GM12878 (cell line): ENCODE measurements at regions not wholly inside any gene's neighbourhood (a gene's known extent, or its start where the extent isn't known, plus 50 kb on each side); places are given as distances from the start of the nearest gene placed in this dataset.

Source experiments
- ATAC-seq: fragments of 200-7000 bp; cut with Tn5 transposase; 3 replicates; pipeline ENCODE4 v1.9.1; 2020; ENCODE audit warnings: mild to moderate bottlenecking, moderate library complexity
- BruUV-seq: library from RNA; stranded (reverse); fragments of 400-500 nt; replicated peaks from 2 replicates; lab custom pipeline; 2021; lab: Mats Ljungman, UMichigan
- CTCF ChIA-PET: fragments of 300-600 bp; sonication (Branson Sonifier 250); formaldehyde crosslinking; extraction: SDS; loops from one replicate; lab custom pipeline; 2021; ENCODE audit warnings: inconsistent platforms; lab: Yijun Ruan, JAX
- POLR2A ChIA-PET: fragments of 350-600 bp; formaldehyde crosslinking; extraction: SDS; loops from one replicate; lab custom pipeline; 2021; ENCODE audit warnings: inconsistent platforms; lab: Charles Lee
- RAD21 ChIA-PET: fragments of 300-600 bp; sonication (Branson Sonifier 250); formaldehyde crosslinking; loops from one replicate; lab custom pipeline; 2023; ENCODE audit warnings: antibody characterized with exemption; ENCODE audit not compliant: unreplicated experiment; lab: Charles Lee
- SMC1A ChIA-PET: fragments of 300-600 bp; sonication (Branson Sonifier 250); formaldehyde crosslinking; loops from one replicate; lab custom pipeline; 2023; ENCODE audit not compliant: unreplicated experiment, uncharacterized antibody; lab: Charles Lee
- DNase-seq: peaks from one replicate; pipeline ENCODE4 v3.0.0-alpha.2; 2011; ENCODE audit warnings: low read depth, low spot score
- FAIRE-seq: peaks from 3 replicates; lab custom pipeline; 2011; peaks lifted over from hg19 to GRCh38; lab: Jason Lieb, UNC
- H2AFZ ChIP-seq: 2 replicates; pipeline ENCODE4 v1.6.0; 2011; ENCODE audit warnings: low read depth, low read length, control low read depth; ENCODE audit not compliant: control insufficient read depth
- H3K27ac ChIP-seq: 2 replicates; pipeline ENCODE4 v1.5.1; 2011; ENCODE audit warnings: control low read depth; ENCODE audit not compliant: control insufficient read depth, insufficient read depth
- H3K27me3 ChIP-seq, 2 experiments: replicated peaks in 1 of 2; 2 replicates each; pipeline versions ENCODE4 v1.6.0 to v1.6.1; 2011; ENCODE audit warnings: low read length in 1 of 2; ENCODE audit not compliant: control insufficient read depth in 2 of 2, insufficient read depth in 2 of 2
- H3K36me3 ChIP-seq, 2 experiments: 2 replicates each; pipeline ENCODE4 v1.5.1; 2011; ENCODE audit warnings: low read length in 1 of 2; ENCODE audit not compliant: control insufficient read depth in 2 of 2, insufficient read depth in 2 of 2
- H3K4me1 ChIP-seq: 2 replicates; pipeline ENCODE4 v1.6.1; 2011; ENCODE audit warnings: mild to moderate bottlenecking, low read length, moderate library complexity, mixed read lengths; ENCODE audit not compliant: control insufficient read depth, insufficient read depth
- H3K4me2 ChIP-seq: 2 replicates; pipeline ENCODE4 v1.6.0; 2011; ENCODE audit warnings: control low read depth; ENCODE audit not compliant: control insufficient read depth, insufficient read depth
- H3K4me3 ChIP-seq: fragments of 200-600 bp; sonication (generic); 2 replicates; pipeline ENCODE4 v1.5.1; 2016
- H3K79me2 ChIP-seq: 2 replicates; pipeline ENCODE4 v1.6.0; 2011; ENCODE audit warnings: low read length; ENCODE audit not compliant: control insufficient read depth, insufficient read depth
- H3K9ac ChIP-seq: 2 replicates; pipeline ENCODE4 v1.8.0; 2011; ENCODE audit warnings: low read length, control low read depth, mixed read lengths; ENCODE audit not compliant: control insufficient read depth, insufficient read depth
- H3K9me3 ChIP-seq: replicated peaks from 3 replicates; pipeline ENCODE4 v1.5.1; 2011; ENCODE audit warnings: mild to moderate bottlenecking, low read length; ENCODE audit not compliant: control insufficient read depth, insufficient read depth
- H4K20me1 ChIP-seq: 2 replicates; pipeline ENCODE4 v1.6.0; 2011; ENCODE audit not compliant: control insufficient read depth, insufficient read depth
- CEBPB ChIP-seq, 2 experiments: fragments of 150-350 bp in 1 of 2; IDR thresholded peaks; 2 replicates each; pipeline ENCODE4 v1.6.1; 2012 to 2014; ENCODE audit warnings: low read depth in 2 of 2, low read length in 2 of 2, borderline replicate concordance in 1 of 2, inconsistent platforms in 1 of 2
- HCFC1 ChIP-seq: fragments of 150-350 bp; IDR thresholded peaks from 2 replicates; pipeline ENCODE4 v1.6.1; 2014; ENCODE audit warnings: low read length
- NBN ChIP-seq: fragments of 450-650 bp; IDR thresholded peaks from 2 replicates; pipeline ENCODE4 v1.6.1; 2016
- RUNX3 ChIP-seq: IDR thresholded peaks from 2 replicates; pipeline ENCODE4 v1.6.1; 2012; ENCODE audit warnings: low read length, inconsistent platforms
- STAT1 ChIP-seq: fragments of 450-650 bp; conservative IDR thresholded peaks from 2 replicates; pipeline ENCODE4 v1.6.1; 2014; ENCODE audit warnings: antibody characterized with exemption, mild to moderate bottlenecking
- TCF3 ChIP-seq: IDR thresholded peaks from 2 replicates; pipeline ENCODE4 v1.6.1; 2012; ENCODE audit warnings: low read depth, mild to moderate bottlenecking, low read length, borderline replicate concordance; ENCODE audit not compliant: insufficient read depth
- YY1 ChIP-seq: IDR thresholded peaks from 2 replicates; pipeline ENCODE4 v1.6.1; 2011; ENCODE audit warnings: low read depth, mild to moderate bottlenecking, low read length
- WGBS: methylation state at CpG from one replicate; pipeline ENCODE4 v1.1.6; 2016; ENCODE audit warnings: low lambda C conversion rate; ENCODE audit not compliant: insufficient replicate concordance, insufficient coverage; ENCODE audit errors: missing lambda C conversion rate; 5-methylcytosine and 5-hydroxymethylcytosine counted together
- in situ Hi-C: fragments of 300-500 bp; cut with MboI; formaldehyde crosslinking; loops from 9 replicates; pipeline ENCODE4 v1.14.3; 2018; ENCODE audit warnings: mixed read lengths
- intact Hi-C: fragments of 100-400 bp; cut with micrococcal nuclease; formaldehyde crosslinking; loops from one replicate; pipeline ENCODE4 v1.14.2; 2022; ENCODE audit not compliant: unreplicated experiment
- TF ChIP-seq, protein P1 (sequence below): IDR thresholded peaks from 2 replicates; pipeline ENCODE4 v1.6.1; 2011; ENCODE audit warnings: low read depth, mild to moderate bottlenecking, low read length, moderate library complexity, borderline replicate concordance; ENCODE audit errors: extremely low read depth
- TF ChIP-seq, protein P2 (sequence below): fragments of 450-650 bp; IDR thresholded peaks from 2 replicates; pipeline ENCODE4 v1.6.1; 2017; ENCODE audit warnings: mild to moderate bottlenecking, moderate library complexity

DNA sequence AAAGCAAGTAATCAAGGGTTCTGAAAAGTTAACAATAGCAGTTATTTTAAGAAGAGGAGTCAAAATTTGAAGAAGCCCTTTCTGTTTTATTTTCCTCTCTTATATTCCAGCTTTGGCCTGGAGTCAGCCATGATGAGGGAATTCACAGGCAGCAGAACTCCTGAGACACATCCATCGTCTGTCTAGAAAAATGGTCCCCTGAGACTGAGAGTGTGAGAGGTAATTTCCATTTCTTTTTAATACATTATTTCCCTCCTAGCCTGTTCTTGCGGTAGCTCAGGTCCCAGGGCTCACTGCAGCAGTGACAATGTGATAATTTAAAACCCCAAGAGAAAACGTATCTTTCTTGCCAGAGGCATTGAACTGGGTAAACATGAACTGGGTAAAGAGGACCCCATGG, 296.0 kb downstream of the SMOC2 start:
- H3K27me3 ChIP-seq: no peaks in the 10 kb centered on the region
- in situ Hi-C loops: no loop called here
- H3K79me2 ChIP-seq: no peaks in the 10 kb centered on the region
- intact Hi-C loops: no loop called here
- 18% methylated on average over 3 of the region's 3 CpGs for WGBS
- H3K9me3 ChIP-seq: no peaks in the 10 kb centered on the region; the same call in 2 of the 3 replicates
- no peak overlapping the region for H3K4me2 ChIP-seq
- TF ChIP-seq CEBPB (IDR thresholded peaks at IDR 0.05; ENCODE audit: borderline replicate concordance in 1 of 2, low read depth in 2 of 2, low read length in 2 of 2): no peak
- no peak for TF ChIP-seq STAT1
- TF ChIP-seq TCF3: no peak
- no peak for TF ChIP-seq HCFC1
- TF ChIP-seq RUNX3: no peak
- no peak for TF ChIP-seq YY1
- TF ChIP-seq, protein P1, sequence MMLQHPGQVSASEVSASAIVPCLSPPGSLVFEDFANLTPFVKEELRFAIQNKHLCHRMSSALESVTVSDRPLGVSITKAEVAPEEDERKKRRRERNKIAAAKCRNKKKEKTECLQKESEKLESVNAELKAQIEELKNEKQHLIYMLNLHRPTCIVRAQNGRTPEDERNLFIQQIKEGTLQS: no peak
- TF ChIP-seq, protein P2, sequence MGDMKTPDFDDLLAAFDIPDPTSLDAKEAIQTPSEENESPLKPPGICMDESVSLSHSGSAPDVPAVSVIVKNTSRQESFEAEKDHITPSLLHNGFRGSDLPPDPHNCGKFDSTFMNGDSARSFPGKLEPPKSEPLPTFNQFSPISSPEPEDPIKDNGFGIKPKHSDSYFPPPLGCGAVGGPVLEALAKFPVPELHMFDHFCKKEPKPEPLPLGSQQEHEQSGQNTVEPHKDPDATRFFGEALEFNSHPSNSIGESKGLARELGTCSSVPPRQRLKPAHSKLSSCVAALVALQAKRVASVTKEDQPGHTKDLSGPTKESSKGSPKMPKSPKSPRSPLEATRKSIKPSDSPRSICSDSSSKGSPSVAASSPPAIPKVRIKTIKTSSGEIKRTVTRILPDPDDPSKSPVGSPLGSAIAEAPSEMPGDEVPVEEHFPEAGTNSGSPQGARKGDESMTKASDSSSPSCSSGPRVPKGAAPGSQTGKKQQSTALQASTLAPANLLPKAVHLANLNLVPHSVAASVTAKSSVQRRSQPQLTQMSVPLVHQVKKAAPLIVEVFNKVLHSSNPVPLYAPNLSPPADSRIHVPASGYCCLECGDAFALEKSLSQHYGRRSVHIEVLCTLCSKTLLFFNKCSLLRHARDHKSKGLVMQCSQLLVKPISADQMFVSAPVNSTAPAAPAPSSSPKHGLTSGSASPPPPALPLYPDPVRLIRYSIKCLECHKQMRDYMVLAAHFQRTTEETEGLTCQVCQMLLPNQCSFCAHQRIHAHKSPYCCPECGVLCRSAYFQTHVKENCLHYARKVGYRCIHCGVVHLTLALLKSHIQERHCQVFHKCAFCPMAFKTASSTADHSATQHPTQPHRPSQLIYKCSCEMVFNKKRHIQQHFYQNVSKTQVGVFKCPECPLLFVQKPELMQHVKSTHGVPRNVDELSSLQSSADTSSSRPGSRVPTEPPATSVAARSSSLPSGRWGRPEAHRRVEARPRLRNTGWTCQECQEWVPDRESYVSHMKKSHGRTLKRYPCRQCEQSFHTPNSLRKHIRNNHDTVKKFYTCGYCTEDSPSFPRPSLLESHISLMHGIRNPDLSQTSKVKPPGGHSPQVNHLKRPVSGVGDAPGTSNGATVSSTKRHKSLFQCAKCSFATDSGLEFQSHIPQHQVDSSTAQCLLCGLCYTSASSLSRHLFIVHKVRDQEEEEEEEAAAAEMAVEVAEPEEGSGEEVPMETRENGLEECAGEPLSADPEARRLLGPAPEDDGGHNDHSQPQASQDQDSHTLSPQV: no peak
- TF ChIP-seq NBN: no peak
- H3K4me1 ChIP-seq: no peaks in the 10 kb centered on the region
- CTCF ChIA-PET: no interaction called here
- no peak overlapping the region for H3K27ac ChIP-seq
- SMC1A ChIA-PET: no interaction called here
- POLR2A ChIA-PET: no interaction called here
- H3K36me3 ChIP-seq: no peaks in the 10 kb centered on the region
- FAIRE-seq (no peak), ATAC-seq (no peak), DNase-seq (no peak)
- no peak overlapping the region for H3K9ac ChIP-seq
- no peak overlapping the region for H2AFZ ChIP-seq
- H4K20me1 ChIP-seq: no peaks in the 10 kb centered on the region
- no TSS peak for BruUV-seq
- no peak overlapping the region for H3K4me3 ChIP-seq
- RAD21 ChIA-PET: no interaction called here
